SK-N-SH (cell line): ENCODE measurements at regions not wholly inside any gene's neighbourhood (a gene's known extent, or its start where the extent isn't known, plus 50 kb on each side); places are given as distances from the start of the nearest gene placed in this dataset.

Experiments
- CTCF ChIA-PET: fragments of 300-600, 350-600 bp; formaldehyde crosslinking; extraction: SDS; loops from one replicate; lab custom pipeline; 2021; lab: Yijun Ruan, JAX
- POLR2A ChIA-PET: fragments of 350-600 bp; sonication (Branson Sonifier 250); formaldehyde crosslinking; extraction: SDS; loops from one replicate; lab custom pipeline; 2020; ENCODE audit warnings: antibody characterized with exemption, inconsistent platforms; lab: Yijun Ruan, JAX
- DNase-seq: peaks from one replicate; pipeline ENCODE4 v3.0.0; 2012
- H2AFZ ChIP-seq: fragments of 200-600 bp; sonication (generic); 2 replicates; pipeline ENCODE4 v1.8.1; 2016; ENCODE audit warnings: antibody characterized with exemption, mild to moderate bottlenecking, low read depth
- H3F3A ChIP-seq: fragments of 200-600 bp; sonication (generic); replicated peaks from 2 replicates; pipeline ENCODE3; 2016; ENCODE audit warnings: antibody characterized with exemption, mild to moderate bottlenecking; ENCODE audit not compliant: insufficient read depth
- H3K27ac ChIP-seq, 2 experiments: fragments of 200-500 bp in 1 of 2; fragments of 200-600 bp in 1 of 2; sonication (Bioruptor generic) in 1 of 2; sonication (generic), shearing (Covaris generic) in 1 of 2; 2 replicates each; pipeline versions ENCODE4 v1.5.1 to v1.6.1; 2014 to 2016; ENCODE audit warnings: low read depth in 2 of 2, inconsistent platforms in 1 of 2, low read length in 1 of 2, mild to moderate bottlenecking in 1 of 2, mixed read lengths in 1 of 2
- H3K27me3 ChIP-seq: fragments of 200-600 bp; sonication (generic), shearing (Covaris generic); 2 replicates; pipeline ENCODE4 v1.6.1; 2016; ENCODE audit warnings: mixed run types; ENCODE audit not compliant: insufficient read depth
- H3K36me3 ChIP-seq, 2 experiments: fragments of 200-500 bp in 1 of 2; fragments of 200-600 bp in 1 of 2; sonication (Bioruptor generic) in 1 of 2; sonication (generic) in 1 of 2; replicated peaks in 1 of 2; 2 replicates each; pipeline versions ENCODE3 to v1.5.1; 2014 to 2016; ENCODE audit warnings: low read length in 1 of 2, mild to moderate bottlenecking in 1 of 2; ENCODE audit not compliant: insufficient read depth in 2 of 2, control insufficient read depth in 1 of 2
- H3K4me1 ChIP-seq, 2 experiments: fragments of 200-500 bp in 1 of 2; fragments of 200-600 bp in 1 of 2; sonication (Bioruptor generic) in 1 of 2; sonication (generic), shearing (Covaris generic) in 1 of 2; 2 replicates each; pipeline versions ENCODE4 v1.5.1 to v1.6.1; 2014 to 2016; ENCODE audit warnings: low read depth in 1 of 2, low read length in 1 of 2, mixed run types in 1 of 2; ENCODE audit not compliant: insufficient read depth in 2 of 2, control insufficient read depth in 1 of 2
- H3K4me2 ChIP-seq: fragments of 200-600 bp; sonication (generic), shearing (Covaris generic); 2 replicates; pipeline ENCODE4 v1.6.1; 2017; ENCODE audit warnings: mixed run types
- H3K4me3 ChIP-seq, 2 experiments: fragments of 200-500 bp in 1 of 2; fragments of 200-600 bp in 1 of 2; sonication (Bioruptor generic) in 1 of 2; sonication (generic), shearing (Covaris generic) in 1 of 2; 2 replicates each; pipeline versions ENCODE4 v1.5.1 to v1.8.1; 2014 to 2016; ENCODE audit warnings: low read depth in 2 of 2, inconsistent platforms in 1 of 2, low read length in 1 of 2, mild to moderate bottlenecking in 1 of 2, mixed read lengths in 1 of 2, moderate library complexity in 1 of 2
- H3K79me2 ChIP-seq: fragments of 200-600 bp; sonication (generic); 2 replicates; pipeline ENCODE4 v1.8.1; 2017; ENCODE audit warnings: mild to moderate bottlenecking; ENCODE audit not compliant: insufficient read depth
- H3K9ac ChIP-seq: fragments of 200-600 bp; sonication (generic); 2 replicates; pipeline ENCODE4 v1.6.1; 2017; ENCODE audit warnings: mixed run types
- H3K9me2 ChIP-seq: fragments of 200-600 bp; sonication (generic); 2 replicates; pipeline ENCODE4 v1.6.1; 2017; ENCODE audit warnings: mixed run types
- H3K9me3 ChIP-seq: fragments of 200-600 bp; sonication (generic); 2 replicates; pipeline ENCODE4 v1.6.1; 2017; ENCODE audit warnings: mixed run types, mild to moderate bottlenecking, moderate library complexity
- H4K20me1 ChIP-seq: fragments of 200-600 bp; sonication (generic); 2 replicates; pipeline ENCODE4 v1.6.1; 2017; ENCODE audit warnings: mild to moderate bottlenecking, mixed run types; ENCODE audit not compliant: insufficient read depth
- EP300 ChIP-seq, 2 experiments: IDR thresholded peaks; 2 replicates each; pipeline versions ENCODE4 v1.4.0 to v1.6.1; 2012; ENCODE audit warnings: borderline replicate concordance in 1 of 2, low read depth in 1 of 2, low read length in 1 of 2
- FOXM1 ChIP-seq: IDR thresholded peaks from 2 replicates; pipeline ENCODE4 v1.4.0; 2012; ENCODE audit warnings: low read depth, mild to moderate bottlenecking
- GABPA ChIP-seq: IDR thresholded peaks from 2 replicates; pipeline ENCODE4 v1.4.0; 2012; ENCODE audit warnings: low read depth, mild to moderate bottlenecking
- NFIC ChIP-seq: IDR thresholded peaks from 2 replicates; pipeline ENCODE4 v1.4.0; 2012; ENCODE audit warnings: borderline replicate concordance
- PBX3 ChIP-seq: IDR thresholded peaks from 2 replicates; pipeline ENCODE4; 2012
- RAD21 ChIP-seq: IDR thresholded peaks from 2 replicates; pipeline ENCODE4 v1.6.1; 2012; ENCODE audit warnings: mild to moderate bottlenecking, low read length
- RCOR1 ChIP-seq: fragments of 150-350 bp; IDR thresholded peaks from 2 replicates; pipeline ENCODE4 v1.6.1; 2017; ENCODE audit warnings: antibody characterized with exemption, low read length
- RXRA ChIP-seq: IDR thresholded peaks from 2 replicates; pipeline ENCODE4 v1.4.0; 2012; ENCODE audit warnings: low read depth, mild to moderate bottlenecking, borderline replicate concordance
- SIN3A ChIP-seq: IDR thresholded peaks from 2 replicates; pipeline ENCODE4 v1.6.1; 2012; ENCODE audit warnings: low read depth, mild to moderate bottlenecking, low read length, moderate library complexity, borderline replicate concordance
- YY1 ChIP-seq: IDR thresholded peaks from 2 replicates; pipeline ENCODE4 v1.4.0; 2012; ENCODE audit warnings: low read depth, mild to moderate bottlenecking
- ZBTB33 ChIP-seq: IDR thresholded peaks from 2 replicates; pipeline ENCODE4 v1.4.0; 2012; ENCODE audit warnings: low read depth, borderline replicate concordance
- WGBS: methylation state at CpG from one replicate; pipeline ENCODE4 v1.1.6; 2017; ENCODE audit warnings: low lambda C conversion rate; 5-methylcytosine and 5-hydroxymethylcytosine counted together
- TF ChIP-seq, protein P1 (sequence below): fragments of 200-600 bp; sonication (generic); IDR thresholded peaks from 2 replicates; pipeline ENCODE4 v1.6.1; 2017; ENCODE audit warnings: antibody characterized with exemption, mild to moderate bottlenecking, moderate library complexity
- TF ChIP-seq, protein P2 (sequence below): IDR thresholded peaks from 2 replicates; pipeline ENCODE4 v1.4.0; 2012; ENCODE audit warnings: low read depth, borderline replicate concordance

- Histone ChIP-seq H3K36me3 (no peaks in the 10 kb centered on the region), H3K27me3 (no peaks in the 10 kb centered on the region), H3F3A (no peaks in the 10 kb centered on the region), H3K4me2 (no peak overlapping the region), H3K27ac (peak overlapping the region in 1 of 2 experiments; percentile 87; a peak in 2 of 4 replicates), H3K9me2 (no peaks in the 10 kb centered on the region), H3K79me2 (no peaks in the 10 kb centered on the region), H3K4me3 (no peak overlapping the region), H3K9me3 (no peaks in the 10 kb centered on the region; the same call in 1 of the 2 replicates), H3K9ac (no peak overlapping the region), H2AFZ (no peak overlapping the region), H3K4me1 (peaks cover 0 to 23% of the 10 kb centered on the region in 2 experiments; a peak in 2 of 4 replicates), H4K20me1 (no peaks in the 10 kb centered on the region)
- ChIA-PET CTCF (interaction anchor here (0.8 kb wide), 1 partner anchor 141 kb away, joined by 3 read pairs; no protein-coding TSS in a partner anchor), POLR2A (interaction anchor here (0.9 kb wide), 1 partner anchor 15 kb away, joined by 3 read pairs; no protein-coding TSS in a partner anchor)
- 15% methylated on average over 1 of the region's 1 CpG for WGBS
- TF ChIP-seq PBX3, result no peak
- no peak for TF ChIP-seq EP300 (IDR thresholded peaks at IDR 0.05; ENCODE audit: borderline replicate concordance in 1 of 2, low read depth in 1 of 2, low read length in 1 of 2)
- TF ChIP-seq SIN3A, result no peak
- TF ChIP-seq, protein P1, sequence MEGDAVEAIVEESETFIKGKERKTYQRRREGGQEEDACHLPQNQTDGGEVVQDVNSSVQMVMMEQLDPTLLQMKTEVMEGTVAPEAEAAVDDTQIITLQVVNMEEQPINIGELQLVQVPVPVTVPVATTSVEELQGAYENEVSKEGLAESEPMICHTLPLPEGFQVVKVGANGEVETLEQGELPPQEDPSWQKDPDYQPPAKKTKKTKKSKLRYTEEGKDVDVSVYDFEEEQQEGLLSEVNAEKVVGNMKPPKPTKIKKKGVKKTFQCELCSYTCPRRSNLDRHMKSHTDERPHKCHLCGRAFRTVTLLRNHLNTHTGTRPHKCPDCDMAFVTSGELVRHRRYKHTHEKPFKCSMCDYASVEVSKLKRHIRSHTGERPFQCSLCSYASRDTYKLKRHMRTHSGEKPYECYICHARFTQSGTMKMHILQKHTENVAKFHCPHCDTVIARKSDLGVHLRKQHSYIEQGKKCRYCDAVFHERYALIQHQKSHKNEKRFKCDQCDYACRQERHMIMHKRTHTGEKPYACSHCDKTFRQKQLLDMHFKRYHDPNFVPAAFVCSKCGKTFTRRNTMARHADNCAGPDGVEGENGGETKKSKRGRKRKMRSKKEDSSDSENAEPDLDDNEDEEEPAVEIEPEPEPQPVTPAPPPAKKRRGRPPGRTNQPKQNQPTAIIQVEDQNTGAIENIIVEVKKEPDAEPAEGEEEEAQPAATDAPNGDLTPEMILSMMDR, result no peak
- TF ChIP-seq RXRA, result no peak
- TF ChIP-seq ZBTB33, result no peak
- TF ChIP-seq, protein P2, sequence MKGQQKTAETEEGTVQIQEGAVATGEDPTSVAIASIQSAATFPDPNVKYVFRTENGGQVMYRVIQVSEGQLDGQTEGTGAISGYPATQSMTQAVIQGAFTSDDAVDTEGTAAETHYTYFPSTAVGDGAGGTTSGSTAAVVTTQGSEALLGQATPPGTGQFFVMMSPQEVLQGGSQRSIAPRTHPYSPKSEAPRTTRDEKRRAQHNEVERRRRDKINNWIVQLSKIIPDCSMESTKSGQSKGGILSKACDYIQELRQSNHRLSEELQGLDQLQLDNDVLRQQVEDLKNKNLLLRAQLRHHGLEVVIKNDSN, result no peak
- no peak for TF ChIP-seq NFIC
- TF ChIP-seq FOXM1, result no peak
- no peak for TF ChIP-seq RAD21
- TF ChIP-seq GABPA, result no peak
- TF ChIP-seq RCOR1, result no peak
- TF ChIP-seq YY1, result no peak
- no peak for DNase-seq
Observed at GRCh38 chr7:45401851-45402250, 172.3 kb upstream of the ADCY1 start.
